Adipocyte (in vitro differentiated cells): ENCODE measurements at regions not wholly inside any gene's neighbourhood (a gene's known extent, or its start where the extent isn't known, plus 50 kb on each side); places are given as distances from the start of the nearest gene placed in this dataset.
A peak's percentile ranks its signal among the peaks of the same experiment; 100 is the strongest.

Experiments
- DNase-seq: peaks from one replicate; pipeline ENCODE4 v3.0.0-alpha.2; 2015; ENCODE audit warnings: low read depth
- H3K27me3 ChIP-seq: replicated peaks from 2 replicates; pipeline ENCODE4 v1.7.0; 2013; ENCODE audit warnings: mild to moderate bottlenecking, low read length, moderate library complexity; ENCODE audit not compliant: control insufficient read depth, insufficient read depth
- H3K36me3 ChIP-seq: 2 replicates; pipeline ENCODE4 v1.7.0; 2013; ENCODE audit warnings: low read length, mild to moderate bottlenecking, moderate library complexity; ENCODE audit not compliant: control insufficient read depth, insufficient read depth, severe bottlenecking
- H3K4me1 ChIP-seq: 2 replicates; pipeline ENCODE4 v1.7.0; 2013; ENCODE audit warnings: mild to moderate bottlenecking, low read length, moderate library complexity; ENCODE audit not compliant: control insufficient read depth, insufficient read depth
- H3K4me3 ChIP-seq: 2 replicates; pipeline ENCODE4 v1.7.0; 2013; ENCODE audit warnings: mild to moderate bottlenecking, low read length, moderate library complexity
- H3K9ac ChIP-seq: 2 replicates; pipeline ENCODE4 v1.7.0; 2013; ENCODE audit warnings: mild to moderate bottlenecking, low read length, moderate library complexity
- H3K9me3 ChIP-seq: 2 replicates; pipeline ENCODE4 v1.7.0; 2013; ENCODE audit warnings: mild to moderate bottlenecking, low read length, moderate library complexity; ENCODE audit not compliant: control insufficient read depth

DNA sequence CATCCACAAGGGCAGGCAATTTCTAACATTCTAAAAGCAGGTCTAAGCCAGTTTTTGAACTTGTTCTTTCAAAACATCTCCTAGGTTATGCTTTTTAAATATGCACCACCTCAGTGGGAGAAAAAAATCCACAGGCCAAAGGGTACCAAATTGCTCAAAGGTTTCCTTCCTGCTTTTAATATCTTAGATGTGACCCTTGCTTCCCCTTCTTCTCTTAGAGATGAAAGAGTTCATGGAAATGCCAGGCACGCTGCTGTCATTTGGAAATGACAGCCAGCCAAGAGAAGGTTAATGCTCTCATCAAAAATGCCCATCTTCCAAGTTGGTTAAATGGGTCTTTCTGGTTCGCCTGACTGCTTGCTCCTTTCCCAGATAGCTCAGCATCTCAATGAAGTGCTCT, 497.1 kb downstream of the CD83 start:
- Histone ChIP-seq H3K4me1 (peaks cover 5% of the 10 kb centered on the region), H3K9me3 (peaks cover 6% of the 10 kb centered on the region), H3K27me3 (no peaks in the 10 kb centered on the region), H3K4me3 (no peak overlapping the region), H3K36me3 (no peaks in the 10 kb centered on the region), H3K9ac (no peak overlapping the region)
- no peak for DNase-seq

DNA sequence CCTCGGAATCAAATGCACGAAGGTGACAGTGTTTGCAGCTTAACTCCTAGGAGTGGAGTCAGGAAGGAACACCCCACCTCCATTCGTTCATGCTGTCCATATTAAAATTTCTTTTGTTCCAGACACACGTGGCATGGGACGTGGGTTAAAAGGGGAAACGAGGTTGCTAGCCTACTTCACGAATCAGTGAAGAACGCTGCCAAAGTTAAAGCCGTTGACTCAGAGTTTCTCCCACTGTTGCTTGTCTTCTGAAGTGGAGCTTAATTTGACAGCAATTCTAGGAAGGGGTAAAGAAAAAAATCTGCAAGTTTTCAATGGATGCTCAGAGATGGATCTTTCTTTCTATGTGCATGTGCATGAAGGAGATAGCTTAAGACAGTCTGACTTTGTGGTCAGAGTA, 499.1 kb downstream of the CD83 start:
- Histone ChIP-seq H3K4me3 (no peak overlapping the region), H3K27me3 (no peaks in the 10 kb centered on the region), H3K9ac (no peak overlapping the region), H3K9me3 (peaks cover 6% of the 10 kb centered on the region), H3K4me1 (peaks cover 10% of the 10 kb centered on the region), H3K36me3 (no peaks in the 10 kb centered on the region)
- DNase-seq = no peak

DNA sequence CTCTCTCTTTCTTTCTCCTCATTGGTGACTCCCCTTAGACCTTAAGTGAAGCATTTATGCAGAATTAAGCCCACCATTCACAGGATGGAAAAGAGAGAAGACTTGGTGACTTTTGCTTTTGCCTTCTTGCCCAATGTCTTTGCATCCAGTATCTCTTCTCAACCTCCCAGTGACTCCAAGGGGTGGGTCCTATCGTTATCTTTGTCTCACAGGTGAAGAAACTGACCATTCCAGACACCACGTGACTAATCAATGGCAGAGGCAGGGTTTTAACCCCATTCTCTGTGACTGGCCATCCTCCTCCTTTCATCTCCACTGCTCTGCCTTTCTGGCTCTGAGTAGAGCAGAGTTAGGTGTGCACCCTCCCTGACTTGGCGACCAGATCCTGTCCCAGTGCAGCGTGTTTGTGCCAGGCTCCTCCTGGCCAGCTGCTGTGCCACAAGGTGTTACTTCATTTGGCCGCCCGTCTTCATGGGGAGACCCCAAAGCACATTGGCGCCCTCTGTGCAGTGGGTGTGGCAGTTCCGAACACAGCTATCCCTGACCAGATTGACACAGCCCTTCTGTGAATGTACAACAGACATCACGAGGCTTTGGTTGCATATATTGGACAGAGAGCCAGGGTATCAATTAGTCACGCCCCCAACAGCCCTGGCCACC, 501.3 kb downstream of the CD83 start:
- Histone ChIP-seq H3K36me3 (no peaks in the 10 kb centered on the region), H3K9me3 (peaks cover 6% of the 10 kb centered on the region), H3K9ac (no peak overlapping the region), H3K4me3 (no peak overlapping the region), H3K27me3 (no peaks in the 10 kb centered on the region), H3K4me1 (peaks cover 10% of the 10 kb centered on the region)
- DNase-seq = no peak

DNA sequence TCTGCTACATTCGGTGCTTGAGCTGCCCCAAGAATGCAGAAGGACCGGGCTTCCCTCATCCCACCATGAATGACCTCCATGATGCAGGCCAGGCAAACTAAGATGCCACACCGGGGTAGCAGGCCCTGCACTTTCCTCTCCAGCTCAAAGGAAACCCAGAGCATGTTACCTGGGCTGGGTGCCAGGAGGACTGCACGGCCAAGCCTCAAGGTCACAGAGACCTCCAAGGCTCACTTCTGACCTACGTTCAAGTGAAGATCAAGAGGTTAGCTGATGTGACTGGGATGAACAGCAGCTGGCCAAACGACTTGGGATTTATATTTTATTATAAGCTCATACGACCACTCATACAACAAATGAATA, 501.8 kb downstream of the CD83 start:
- Histone ChIP-seq H3K9me3 (peaks cover 6% of the 10 kb centered on the region), H3K4me3 (no peak overlapping the region)
- no peak for DNase-seq

DNA sequence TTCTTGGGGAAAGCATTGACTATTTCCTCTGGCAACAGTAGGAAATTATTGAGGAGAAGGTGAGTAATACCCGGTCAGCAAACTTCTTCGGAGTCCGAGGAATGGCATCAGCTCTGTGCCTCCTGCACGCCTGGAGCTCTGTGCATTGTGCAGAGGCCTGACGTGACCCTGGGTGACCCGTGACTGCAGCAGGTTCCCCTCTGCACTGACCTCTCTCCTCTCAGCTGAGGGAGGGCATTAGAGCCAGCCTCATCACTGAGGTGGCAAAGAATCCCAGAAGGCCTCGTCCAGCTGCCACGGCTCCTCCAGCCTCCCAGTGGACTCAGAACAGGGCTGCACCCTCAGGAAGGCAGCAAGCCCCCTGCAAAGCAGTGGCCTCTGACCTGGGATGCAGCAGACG, 502.9 kb downstream of the CD83 start:
- no peak overlapping the region for H3K9ac ChIP-seq
- H3K27me3 ChIP-seq = no peaks in the 10 kb centered on the region
- H3K4me3 ChIP-seq = no peak overlapping the region
- peaks cover 10% of the 10 kb centered on the region for H3K4me1 ChIP-seq
- peaks cover 6% of the 10 kb centered on the region for H3K9me3 ChIP-seq
- H3K36me3 ChIP-seq = no peaks in the 10 kb centered on the region
- DNase-seq = no peak

More for the DNA sequence above, 501.8 kb downstream of the CD83 start:
- peaks cover 10% of the 10 kb centered on the region for H3K4me1 ChIP-seq
- no peak overlapping the region for H3K9ac ChIP-seq
- H3K36me3 ChIP-seq = no peaks in the 10 kb centered on the region
- H3K27me3 ChIP-seq = no peaks in the 10 kb centered on the region

DNA sequence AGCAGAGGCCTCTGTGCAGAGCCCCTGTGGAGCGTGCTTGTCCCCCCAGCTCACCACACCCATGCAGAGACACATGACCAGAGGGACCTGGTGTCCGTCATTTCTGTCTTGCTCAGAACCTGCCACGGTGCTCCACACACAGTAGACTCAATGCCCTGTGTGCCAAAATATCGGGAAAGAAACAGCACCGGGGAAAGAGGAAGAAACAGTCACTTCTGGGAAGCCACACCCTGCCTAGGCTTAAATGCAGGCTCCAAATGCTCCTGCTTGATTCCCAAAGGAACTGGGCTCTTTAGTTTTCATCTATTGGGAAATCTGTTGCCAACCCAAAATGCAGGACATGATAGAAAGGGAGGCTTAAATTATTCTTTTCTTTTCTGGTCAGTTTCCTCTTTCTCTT, 503.9 kb downstream of the CD83 start:
- DNase-seq = peak; percentile 19
- no peak overlapping the region for H3K9ac ChIP-seq
- no peaks in the 10 kb centered on the region for H3K9me3 ChIP-seq
- H3K4me3 ChIP-seq = no peak overlapping the region
- H3K36me3 ChIP-seq = no peaks in the 10 kb centered on the region
- peaks cover 10% of the 10 kb centered on the region for H3K4me1 ChIP-seq
- H3K27me3 ChIP-seq = no peaks in the 10 kb centered on the region

DNA sequence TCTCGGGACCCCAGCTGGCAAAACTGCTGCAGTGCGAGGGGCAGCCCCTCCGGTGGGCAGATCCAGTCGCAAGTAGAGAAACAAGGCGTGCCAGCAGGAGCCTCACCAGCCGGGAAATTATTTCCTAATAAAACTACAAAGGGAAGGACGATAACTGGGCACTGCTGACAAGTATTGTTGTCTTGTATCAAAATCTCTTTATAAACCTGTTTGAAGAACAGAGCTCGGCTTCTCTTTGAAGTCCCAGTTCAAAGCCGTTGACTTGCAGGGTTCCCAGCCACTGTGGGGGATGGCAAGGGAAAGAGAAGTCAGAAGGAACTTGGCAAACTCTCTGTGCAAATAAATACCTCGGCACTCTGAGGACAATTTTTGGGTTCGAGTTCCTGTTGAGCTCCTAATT, 504.5 kb downstream of the CD83 start:
- no peak for DNase-seq
- Histone ChIP-seq H3K9ac (no peak overlapping the region), H3K4me1 (peaks cover 10% of the 10 kb centered on the region), H3K36me3 (no peaks in the 10 kb centered on the region), H3K9me3 (no peaks in the 10 kb centered on the region), H3K4me3 (no peak overlapping the region), H3K27me3 (no peaks in the 10 kb centered on the region)

DNA sequence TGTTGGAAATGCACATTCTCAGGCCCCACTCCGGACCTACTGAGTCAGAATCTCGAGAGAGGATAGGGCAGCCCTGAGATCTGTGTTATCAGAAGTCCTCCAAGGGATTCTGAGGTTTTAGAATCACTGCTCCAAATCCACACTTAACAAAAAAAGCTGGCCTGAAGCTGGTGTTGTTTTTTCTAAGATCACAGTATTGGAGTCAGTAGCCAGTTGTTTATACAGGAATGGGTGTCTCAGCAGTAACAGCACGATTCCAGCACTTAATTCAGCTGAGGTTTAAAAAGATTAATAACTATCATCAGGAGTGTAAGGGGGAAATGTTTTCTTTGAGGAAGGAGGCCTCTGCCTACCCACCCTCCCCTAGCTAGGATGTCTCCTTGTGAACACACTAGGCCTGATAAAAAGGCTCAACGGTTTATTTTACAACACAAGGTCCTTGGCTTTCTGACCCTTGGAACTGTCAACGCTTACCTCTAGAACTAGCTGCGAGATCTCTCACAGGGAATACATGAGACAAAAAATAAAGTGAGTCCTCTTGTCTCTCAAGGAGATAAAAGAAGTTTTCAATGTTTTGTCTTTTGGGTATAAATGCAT, 505.4 kb downstream of the CD83 start:
- Histone ChIP-seq H3K36me3 (no peaks in the 10 kb centered on the region), H3K4me1 (peaks cover 10% of the 10 kb centered on the region), H3K9me3 (no peaks in the 10 kb centered on the region), H3K27me3 (no peaks in the 10 kb centered on the region), H3K9ac (no peak overlapping the region), H3K4me3 (no peak overlapping the region)
- DNase-seq = no peak

DNA sequence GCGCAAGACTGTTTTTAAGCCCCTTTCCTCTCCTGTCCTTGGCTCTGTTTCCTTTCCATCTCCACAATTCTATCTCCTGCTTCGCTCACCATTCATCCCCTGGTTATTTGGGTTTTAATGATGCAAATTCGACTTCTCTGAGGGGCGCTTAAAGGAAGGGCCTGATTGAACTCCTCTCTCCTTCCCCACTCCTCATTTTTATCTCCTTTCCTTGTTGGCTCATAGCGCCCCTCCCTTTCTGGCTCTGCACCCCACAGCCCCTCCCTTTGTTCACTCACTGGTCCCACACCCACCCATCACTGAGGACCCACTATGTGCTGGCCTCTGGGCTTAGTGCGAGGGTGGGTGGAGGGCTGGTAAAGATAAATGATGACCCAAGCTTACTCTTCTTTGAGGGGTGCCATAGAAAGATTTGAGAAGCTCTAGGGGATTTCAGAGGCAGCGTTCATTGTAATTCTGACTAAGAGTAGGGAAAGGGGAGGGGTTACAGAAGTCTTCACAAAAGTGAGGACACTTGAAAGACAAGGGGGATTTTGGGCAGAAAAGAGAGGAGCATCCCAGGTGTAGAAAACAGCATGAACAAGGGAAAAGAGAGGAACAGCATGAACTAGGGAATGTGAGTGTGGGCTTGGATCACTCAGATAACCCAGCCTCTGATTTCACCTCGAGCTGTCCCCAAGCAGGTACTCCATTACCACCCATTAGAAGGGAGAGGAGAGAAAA, 507.8 kb downstream of the CD83 start:
- H3K36me3 ChIP-seq = no peaks in the 10 kb centered on the region
- no peak overlapping the region for H3K4me3 ChIP-seq
- no peak for DNase-seq
- peaks cover 10% of the 10 kb centered on the region for H3K4me1 ChIP-seq
- H3K27me3 ChIP-seq = no peaks in the 10 kb centered on the region
- H3K9ac ChIP-seq = no peak overlapping the region
- no peaks in the 10 kb centered on the region for H3K9me3 ChIP-seq

DNA sequence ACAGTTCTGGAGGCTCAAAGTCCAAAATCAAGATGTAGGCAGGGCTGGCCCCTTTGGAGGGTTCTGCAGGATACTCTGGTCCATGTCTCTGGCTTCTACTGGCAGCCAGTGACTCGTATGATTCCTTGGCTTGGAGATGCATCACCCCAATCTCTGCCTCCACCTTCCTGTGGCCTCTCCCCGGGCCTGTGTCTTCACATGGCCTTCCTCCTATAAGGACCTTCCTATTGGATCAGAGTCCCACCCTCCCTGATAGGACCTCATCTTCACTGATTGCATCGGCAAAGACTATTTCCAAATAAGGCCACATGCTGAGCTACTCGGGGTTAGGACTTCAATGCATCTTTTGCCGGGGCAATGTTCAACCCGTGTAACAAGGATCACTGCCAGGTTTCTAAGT, 509.0 kb downstream of the CD83 start:
- Histone ChIP-seq H3K4me3 (no peak overlapping the region), H3K9ac (no peak overlapping the region), H3K36me3 (no peaks in the 10 kb centered on the region), H3K27me3 (peaks cover 4% of the 10 kb centered on the region), H3K4me1 (peaks cover 6% of the 10 kb centered on the region), H3K9me3 (no peaks in the 10 kb centered on the region)
- DNase-seq = no peak

DNA sequence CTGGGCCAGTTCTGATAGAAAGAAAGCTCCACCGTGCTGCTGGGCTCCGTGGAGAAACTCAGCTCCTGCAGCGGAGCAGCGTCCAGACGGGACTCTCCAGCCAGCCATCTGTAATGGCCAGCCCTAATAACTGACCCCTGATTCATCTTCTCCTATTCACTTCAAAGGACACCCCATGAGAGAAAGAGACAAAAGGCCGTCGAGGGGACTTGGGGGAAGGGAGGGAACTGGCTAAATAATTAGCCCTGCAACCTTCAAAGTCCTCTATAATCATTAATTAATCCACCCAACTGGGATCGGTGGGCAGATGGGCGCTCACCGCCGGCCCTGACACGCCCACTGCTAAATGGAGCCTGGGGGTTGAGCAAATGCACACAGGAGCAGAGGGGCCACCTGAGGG, 512.4 kb downstream of the CD83 start:
- no peak for DNase-seq
- Histone ChIP-seq H3K27me3 (peaks cover 4% of the 10 kb centered on the region), H3K36me3 (no peaks in the 10 kb centered on the region), H3K9me3 (no peaks in the 10 kb centered on the region), H3K4me1 (no peaks in the 10 kb centered on the region), H3K4me3 (no peak overlapping the region), H3K9ac (no peak overlapping the region)
